ENCODE measurements at regions not wholly inside any gene's neighbourhood (a gene's known extent, or its start where the extent isn't known, plus 50 kb on each side); places are given as distances from the start of the nearest gene placed in this dataset.

DNA sequence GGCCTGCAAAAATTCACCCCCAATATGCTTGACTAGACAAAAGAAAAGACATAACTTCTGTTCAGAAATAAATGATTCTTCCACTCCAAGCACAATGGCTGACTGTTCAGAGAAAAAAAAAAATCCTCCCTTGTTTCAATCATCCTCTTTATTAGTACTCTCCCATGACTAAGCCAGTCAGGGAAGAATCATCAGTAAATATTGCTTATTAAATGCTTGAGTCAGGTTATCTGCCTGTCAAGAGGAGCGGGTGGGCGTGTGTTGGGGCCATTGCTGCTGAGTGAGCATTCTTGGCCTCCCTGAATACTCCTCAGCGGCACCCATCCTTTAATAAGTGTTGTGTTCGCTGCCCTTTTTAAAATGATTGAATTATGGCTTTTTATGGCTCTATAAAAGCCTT lies 1334.8 kb upstream of the CELF4 start:
- no peaks in the 10 kb centered on the region for H3K27me3 ChIP-seq (replicated peaks in 1 of 2; ENCODE audit: control insufficient read depth in 2 of 2, insufficient read depth in 2 of 2, low read length in 1 of 2)
- ChIA-PET SMC1A (ENCODE audit: uncharacterized antibody, unreplicated experiment) (interaction anchor here (1.3 kb wide), 1 partner anchor 10 kb away, joined by 3 read pairs; no protein-coding TSS in a partner anchor), RAD21 (ENCODE audit: unreplicated experiment) (no interaction called here), POLR2A (no interaction called here), CTCF (no interaction called here)
- no peaks in the 10 kb centered on the region for H3K36me3 ChIP-seq (ENCODE audit: control insufficient read depth in 2 of 2, insufficient read depth in 2 of 2, low read length in 1 of 2)
- no peak overlapping the region for H3K27ac ChIP-seq (ENCODE audit: control insufficient read depth, insufficient read depth)
- ATAC-seq (no peak), DNase-seq (ENCODE audit: low read depth, low spot score) (no peak), FAIRE-seq (no peak)
- in situ Hi-C loops (cut with MboI), result no loop called here
- H3K9ac ChIP-seq (ENCODE audit: control insufficient read depth, insufficient read depth, low read length), result no peak overlapping the region
- no peak overlapping the region for H2AFZ ChIP-seq (ENCODE audit: control insufficient read depth, low read depth, low read length)
- no peak overlapping the region for H3K4me2 ChIP-seq (ENCODE audit: control insufficient read depth, insufficient read depth)
- H3K9me3 ChIP-seq (replicated peaks; ENCODE audit: control insufficient read depth, insufficient read depth, low read length), result no peaks in the 10 kb centered on the region; the same call in 2 of the 3 replicates
- no peaks in the 10 kb centered on the region for H4K20me1 ChIP-seq (ENCODE audit: control insufficient read depth, insufficient read depth)
- intact Hi-C loops (cut with micrococcal nuclease; ENCODE audit: unreplicated experiment), result no loop called here
- no peak for TF ChIP-seq FOXM1 (IDR thresholded peaks at IDR 0.05; ENCODE audit: low read depth, low read length)
- no TSS peak for BruUV-seq (replicated peaks)
- WGBS (ENCODE audit: insufficient coverage, insufficient replicate concordance, low lambda C conversion rate, missing lambda C conversion rate), result 28% methylated on average over 4 of the region's 4 CpGs
- H3K4me3 ChIP-seq, result no peak overlapping the region
- no peaks in the 10 kb centered on the region for H3K4me1 ChIP-seq (ENCODE audit: control insufficient read depth, insufficient read depth, low read length)
- no peaks in the 10 kb centered on the region for H3K79me2 ChIP-seq (ENCODE audit: control insufficient read depth, insufficient read depth, low read length)

DNA sequence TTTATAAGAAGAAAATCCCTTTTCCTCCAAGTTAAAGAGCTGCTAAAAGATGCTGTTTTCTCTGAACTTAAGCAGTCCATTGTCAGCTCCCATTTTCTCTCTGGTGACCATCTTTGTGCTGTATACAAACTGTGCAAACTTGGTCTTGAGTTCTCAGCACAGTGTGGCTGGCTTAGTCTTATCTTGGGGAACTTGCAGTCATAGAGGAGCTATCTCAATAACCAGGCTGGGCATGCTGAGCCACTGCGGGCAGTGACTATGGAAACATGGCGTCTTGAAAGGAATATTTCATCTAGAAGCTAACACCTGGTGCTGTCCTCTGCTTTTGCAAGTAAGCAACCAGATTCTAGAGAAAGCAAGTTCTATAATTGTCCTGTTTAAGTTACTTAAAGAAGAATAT lies 1334.4 kb upstream of the CELF4 start:
- ATAC-seq (no peak), DNase-seq (ENCODE audit: low read depth, low spot score) (no peak), FAIRE-seq (no peak)
- Histone ChIP-seq H4K20me1 (ENCODE audit: control insufficient read depth, insufficient read depth) (no peaks in the 10 kb centered on the region), H3K4me1 (ENCODE audit: control insufficient read depth, insufficient read depth, low read length) (no peaks in the 10 kb centered on the region), H3K9me3 (replicated peaks; ENCODE audit: control insufficient read depth, insufficient read depth, low read length) (no peaks in the 10 kb centered on the region; the same call in 2 of the 3 replicates), H2AFZ (ENCODE audit: control insufficient read depth, low read depth, low read length) (no peak overlapping the region), H3K36me3 (ENCODE audit: control insufficient read depth in 2 of 2, insufficient read depth in 2 of 2, low read length in 1 of 2) (no peaks in the 10 kb centered on the region), H3K27me3 (replicated peaks in 1 of 2; ENCODE audit: control insufficient read depth in 2 of 2, insufficient read depth in 2 of 2, low read length in 1 of 2) (no peaks in the 10 kb centered on the region), H3K27ac (ENCODE audit: control insufficient read depth, insufficient read depth) (no peak overlapping the region), H3K4me3 (no peak overlapping the region), H3K4me2 (ENCODE audit: control insufficient read depth, insufficient read depth) (no peak overlapping the region), H3K9ac (ENCODE audit: control insufficient read depth, insufficient read depth, low read length) (no peak overlapping the region), H3K79me2 (ENCODE audit: control insufficient read depth, insufficient read depth, low read length) (no peaks in the 10 kb centered on the region)
- in situ Hi-C loops (cut with MboI) (no loop called here), intact Hi-C loops (cut with micrococcal nuclease; ENCODE audit: unreplicated experiment) (no loop called here)
- SMC1A ChIA-PET (ENCODE audit: uncharacterized antibody, unreplicated experiment), result interaction anchor here (1.3 kb wide), 1 partner anchor 9 kb away, joined by 3 read pairs; no protein-coding TSS in a partner anchor
- CTCF ChIA-PET, result no interaction called here
- POLR2A ChIA-PET, result no interaction called here
- BruUV-seq (replicated peaks), result no TSS peak
- TF ChIP-seq WRNIP1 (IDR thresholded peaks at IDR 0.05; ENCODE audit: borderline replicate concordance, low read depth, low read length), result no peak
- TF ChIP-seq FOS (IDR thresholded peaks at IDR 0.05; ENCODE audit: borderline replicate concordance, extremely low read depth, insufficient read length), result no peak
- TF ChIP-seq LARP7 (IDR thresholded peaks at IDR 0.05), result no peak
- no peak for TF ChIP-seq CREB1 (IDR thresholded peaks at IDR 0.05; ENCODE audit: low read depth)
- no peak for TF ChIP-seq SIX5 (IDR thresholded peaks at IDR 0.05; ENCODE audit: low read depth, low read length, severe bottlenecking)
- no peak for TF ChIP-seq ZNF217 (IDR thresholded peaks at IDR 0.05)
- TF ChIP-seq EP300 (IDR thresholded peaks at IDR 0.05; ENCODE audit: borderline replicate concordance in 1 of 2, control insufficient read depth in 1 of 2, low read depth in 2 of 2, low read length in 2 of 2), result no peak
- no peak for TF ChIP-seq MXI1 (IDR thresholded peaks at IDR 0.05; ENCODE audit: low read depth, low read length)
- no peak for TF ChIP-seq TCF3 (IDR thresholded peaks at IDR 0.05; ENCODE audit: borderline replicate concordance, insufficient read depth, low read depth, low read length)
- TF ChIP-seq NFXL1 (IDR thresholded peaks at IDR 0.05; ENCODE audit: borderline replicate concordance), result no peak
- 49% methylated on average over 2 of the region's 2 CpGs for WGBS (ENCODE audit: insufficient coverage, insufficient replicate concordance, low lambda C conversion rate, missing lambda C conversion rate)
- RAD21 ChIA-PET (ENCODE audit: unreplicated experiment), result no interaction called here

Measured in GM12878 (cell line).